ENCODE measurements at regions not wholly inside any gene's neighbourhood (a gene's known extent, or its start where the extent isn't known, plus 50 kb on each side); places are given as distances from the start of the nearest gene placed in this dataset.

DNA sequence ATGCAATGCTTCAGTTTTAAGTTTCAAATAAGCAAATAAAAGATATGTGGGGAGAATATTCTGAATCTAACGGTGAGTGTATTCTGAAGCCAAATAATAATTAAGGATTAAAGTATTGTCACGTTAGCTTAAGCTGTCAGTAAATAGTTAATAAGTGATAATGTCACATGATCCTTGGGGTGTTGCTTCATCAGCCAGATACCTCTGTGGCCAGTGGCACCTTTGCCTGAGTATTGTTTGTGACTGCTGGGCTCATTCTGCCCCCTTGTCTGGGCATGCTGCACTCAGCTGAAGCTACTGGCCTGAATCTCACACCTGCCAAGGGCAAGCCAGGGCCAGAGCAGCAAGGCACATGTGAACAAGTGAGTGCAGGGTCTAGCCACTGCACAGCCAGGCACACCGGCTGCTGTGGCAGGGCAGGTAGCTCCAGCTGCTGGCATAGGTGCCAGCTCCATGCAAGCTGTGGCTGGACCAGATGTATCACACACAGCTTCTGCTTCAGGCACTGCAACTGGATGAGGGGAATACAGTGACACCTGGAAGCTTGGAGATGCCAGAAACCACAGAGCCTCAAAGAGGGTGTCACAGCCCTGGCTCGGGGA lies 739.7 kb downstream of the SLC6A15 start:
- Histone ChIP-seq H3K36me3 (ENCODE audit: control insufficient read depth in 4 of 4, insufficient read depth in 3 of 4, low read depth in 1 of 4, low read length in 3 of 4) (no peaks in the 10 kb centered on the region), H3K27me3 (ENCODE audit: control insufficient read depth in 4 of 4, insufficient read depth in 4 of 4, low read length in 3 of 4) (no peaks in the 10 kb centered on the region), H3K4me3 (ENCODE audit: low read depth in 1 of 3, low read length in 3 of 3) (no peak overlapping the region), H3K9me3 (ENCODE audit: control insufficient read depth in 4 of 4, low read length in 3 of 4) (peaks cover 0 to 2% (median 0%) of the 10 kb centered on the region in 4 donors), H3K9ac (ENCODE audit: low read depth in 1 of 2, low read length in 2 of 2) (no peak overlapping the region), H3K4me1 (ENCODE audit: control insufficient read depth in 4 of 4, insufficient read depth in 4 of 4, low read length in 3 of 4) (no peaks in the 10 kb centered on the region), H3K27ac (ENCODE audit: low read depth in 1 of 2, low read length in 2 of 2) (no peak overlapping the region)
- WGBS, result 75% methylated on average over 4 of the region's 4 CpGs
- DNase-seq (ENCODE audit: low spot score), result no peak
- TF ChIP-seq, protein P1, sequence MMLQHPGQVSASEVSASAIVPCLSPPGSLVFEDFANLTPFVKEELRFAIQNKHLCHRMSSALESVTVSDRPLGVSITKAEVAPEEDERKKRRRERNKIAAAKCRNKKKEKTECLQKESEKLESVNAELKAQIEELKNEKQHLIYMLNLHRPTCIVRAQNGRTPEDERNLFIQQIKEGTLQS (IDR thresholded peaks at IDR 0.05), result no peak
- TF ChIP-seq NR2F2 (IDR thresholded peaks at IDR 0.05) (no peak), YY1 (IDR thresholded peaks at IDR 0.05) (no peak), GABPA (IDR thresholded peaks at IDR 0.05 in 1 of 2, conservative IDR thresholded peaks at IDR 0.05 in 1 of 2) (no peak), EGR1 (IDR thresholded peaks at IDR 0.05; ENCODE audit: low read depth in 2 of 2) (no peak), HNF4A (conservative IDR thresholded peaks at IDR 0.05) (no peak), SP1 (IDR thresholded peaks at IDR 0.05) (no peak), FOXA2 (IDR thresholded peaks at IDR 0.05) (no peak), TAF1 (conservative IDR thresholded peaks at IDR 0.05) (no peak), RAD21 (IDR thresholded peaks at IDR 0.05) (no peak), FOXA1 (IDR thresholded peaks at IDR 0.05) (no peak), JUND (IDR thresholded peaks at IDR 0.05) (no peak), HNF4G (IDR thresholded peaks at IDR 0.05) (no peak), RXRA (IDR thresholded peaks at IDR 0.05) (no peak)
- TF ChIP-seq, protein P2, sequence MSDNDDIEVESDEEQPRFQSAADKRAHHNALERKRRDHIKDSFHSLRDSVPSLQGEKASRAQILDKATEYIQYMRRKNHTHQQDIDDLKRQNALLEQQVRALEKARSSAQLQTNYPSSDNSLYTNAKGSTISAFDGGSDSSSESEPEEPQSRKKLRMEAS (IDR thresholded peaks at IDR 0.05), result no peak
- TF ChIP-seq, protein P3, sequence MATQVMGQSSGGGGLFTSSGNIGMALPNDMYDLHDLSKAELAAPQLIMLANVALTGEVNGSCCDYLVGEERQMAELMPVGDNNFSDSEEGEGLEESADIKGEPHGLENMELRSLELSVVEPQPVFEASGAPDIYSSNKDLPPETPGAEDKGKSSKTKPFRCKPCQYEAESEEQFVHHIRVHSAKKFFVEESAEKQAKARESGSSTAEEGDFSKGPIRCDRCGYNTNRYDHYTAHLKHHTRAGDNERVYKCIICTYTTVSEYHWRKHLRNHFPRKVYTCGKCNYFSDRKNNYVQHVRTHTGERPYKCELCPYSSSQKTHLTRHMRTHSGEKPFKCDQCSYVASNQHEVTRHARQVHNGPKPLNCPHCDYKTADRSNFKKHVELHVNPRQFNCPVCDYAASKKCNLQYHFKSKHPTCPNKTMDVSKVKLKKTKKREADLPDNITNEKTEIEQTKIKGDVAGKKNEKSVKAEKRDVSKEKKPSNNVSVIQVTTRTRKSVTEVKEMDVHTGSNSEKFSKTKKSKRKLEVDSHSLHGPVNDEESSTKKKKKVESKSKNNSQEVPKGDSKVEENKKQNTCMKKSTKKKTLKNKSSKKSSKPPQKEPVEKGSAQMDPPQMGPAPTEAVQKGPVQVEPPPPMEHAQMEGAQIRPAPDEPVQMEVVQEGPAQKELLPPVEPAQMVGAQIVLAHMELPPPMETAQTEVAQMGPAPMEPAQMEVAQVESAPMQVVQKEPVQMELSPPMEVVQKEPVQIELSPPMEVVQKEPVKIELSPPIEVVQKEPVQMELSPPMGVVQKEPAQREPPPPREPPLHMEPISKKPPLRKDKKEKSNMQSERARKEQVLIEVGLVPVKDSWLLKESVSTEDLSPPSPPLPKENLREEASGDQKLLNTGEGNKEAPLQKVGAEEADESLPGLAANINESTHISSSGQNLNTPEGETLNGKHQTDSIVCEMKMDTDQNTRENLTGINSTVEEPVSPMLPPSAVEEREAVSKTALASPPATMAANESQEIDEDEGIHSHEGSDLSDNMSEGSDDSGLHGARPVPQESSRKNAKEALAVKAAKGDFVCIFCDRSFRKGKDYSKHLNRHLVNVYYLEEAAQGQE (IDR thresholded peaks at IDR 0.05), result no peak
- TF ChIP-seq, protein P4, sequence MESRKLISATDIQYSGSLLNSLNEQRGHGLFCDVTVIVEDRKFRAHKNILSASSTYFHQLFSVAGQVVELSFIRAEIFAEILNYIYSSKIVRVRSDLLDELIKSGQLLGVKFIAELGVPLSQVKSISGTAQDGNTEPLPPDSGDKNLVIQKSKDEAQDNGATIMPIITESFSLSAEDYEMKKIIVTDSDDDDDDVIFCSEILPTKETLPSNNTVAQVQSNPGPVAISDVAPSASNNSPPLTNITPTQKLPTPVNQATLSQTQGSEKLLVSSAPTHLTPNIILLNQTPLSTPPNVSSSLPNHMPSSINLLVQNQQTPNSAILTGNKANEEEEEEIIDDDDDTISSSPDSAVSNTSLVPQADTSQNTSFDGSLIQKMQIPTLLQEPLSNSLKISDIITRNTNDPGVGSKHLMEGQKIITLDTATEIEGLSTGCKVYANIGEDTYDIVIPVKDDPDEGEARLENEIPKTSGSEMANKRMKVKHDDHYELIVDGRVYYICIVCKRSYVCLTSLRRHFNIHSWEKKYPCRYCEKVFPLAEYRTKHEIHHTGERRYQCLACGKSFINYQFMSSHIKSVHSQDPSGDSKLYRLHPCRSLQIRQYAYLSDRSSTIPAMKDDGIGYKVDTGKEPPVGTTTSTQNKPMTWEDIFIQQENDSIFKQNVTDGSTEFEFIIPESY (IDR thresholded peaks at IDR 0.05), result no peak
- TF ChIP-seq, protein P5, sequence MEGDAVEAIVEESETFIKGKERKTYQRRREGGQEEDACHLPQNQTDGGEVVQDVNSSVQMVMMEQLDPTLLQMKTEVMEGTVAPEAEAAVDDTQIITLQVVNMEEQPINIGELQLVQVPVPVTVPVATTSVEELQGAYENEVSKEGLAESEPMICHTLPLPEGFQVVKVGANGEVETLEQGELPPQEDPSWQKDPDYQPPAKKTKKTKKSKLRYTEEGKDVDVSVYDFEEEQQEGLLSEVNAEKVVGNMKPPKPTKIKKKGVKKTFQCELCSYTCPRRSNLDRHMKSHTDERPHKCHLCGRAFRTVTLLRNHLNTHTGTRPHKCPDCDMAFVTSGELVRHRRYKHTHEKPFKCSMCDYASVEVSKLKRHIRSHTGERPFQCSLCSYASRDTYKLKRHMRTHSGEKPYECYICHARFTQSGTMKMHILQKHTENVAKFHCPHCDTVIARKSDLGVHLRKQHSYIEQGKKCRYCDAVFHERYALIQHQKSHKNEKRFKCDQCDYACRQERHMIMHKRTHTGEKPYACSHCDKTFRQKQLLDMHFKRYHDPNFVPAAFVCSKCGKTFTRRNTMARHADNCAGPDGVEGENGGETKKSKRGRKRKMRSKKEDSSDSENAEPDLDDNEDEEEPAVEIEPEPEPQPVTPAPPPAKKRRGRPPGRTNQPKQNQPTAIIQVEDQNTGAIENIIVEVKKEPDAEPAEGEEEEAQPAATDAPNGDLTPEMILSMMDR (IDR thresholded peaks at IDR 0.05; ENCODE audit: low read depth, low read length, missing input control), result no peak
